ENCODE measurements at regions not wholly inside any gene's neighbourhood (a gene's known extent, or its start where the extent isn't known, plus 50 kb on each side); places are given as distances from the start of the nearest gene placed in this dataset.
"Not testable (repeated sequence)": the region's sequence is repeated elsewhere in the genome, so short reads cannot be mapped to it uniquely, and the experiment has no call there.

DNA sequence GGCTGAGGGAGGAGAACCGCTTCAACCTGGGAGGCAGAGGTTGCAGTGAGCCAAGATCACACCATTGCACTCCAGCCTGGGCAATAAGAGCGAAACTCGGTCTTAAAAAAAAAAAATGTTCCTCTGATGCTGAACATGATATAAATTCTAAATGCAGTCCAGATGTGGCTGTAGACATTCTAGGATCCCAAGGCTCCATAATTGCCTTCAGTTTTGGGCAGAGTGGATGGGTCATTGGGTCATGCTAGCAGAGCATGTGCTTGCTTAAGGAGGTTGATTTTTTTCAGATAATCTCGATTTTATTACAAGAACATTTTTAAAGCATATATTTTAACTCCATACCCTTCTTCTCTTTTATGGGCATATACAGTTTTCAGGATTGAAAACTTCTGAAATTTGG, 112.0 kb downstream of the UTRN start:
- no peak for DNase-seq

DNA sequence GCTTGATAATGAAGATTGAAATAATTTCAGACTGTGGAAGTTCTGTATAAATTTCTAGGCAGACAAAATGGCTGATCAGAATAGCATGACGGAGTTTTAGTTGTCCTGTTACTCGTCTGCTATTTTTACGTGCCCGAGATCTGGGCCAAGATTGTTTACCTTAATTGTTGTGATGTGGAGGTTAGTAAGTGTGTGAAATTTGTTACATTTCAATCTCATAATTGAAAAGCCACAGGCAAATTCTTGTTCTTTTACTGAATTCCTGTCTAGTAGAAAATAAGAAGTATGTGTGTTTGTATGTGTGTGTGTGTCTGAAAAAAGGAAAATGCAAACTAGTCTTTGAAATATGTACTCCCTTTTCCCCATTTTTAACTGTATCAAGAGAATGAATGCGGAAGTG, 115.2 kb downstream of the UTRN start:
- DNase-seq: no peak

DNA sequence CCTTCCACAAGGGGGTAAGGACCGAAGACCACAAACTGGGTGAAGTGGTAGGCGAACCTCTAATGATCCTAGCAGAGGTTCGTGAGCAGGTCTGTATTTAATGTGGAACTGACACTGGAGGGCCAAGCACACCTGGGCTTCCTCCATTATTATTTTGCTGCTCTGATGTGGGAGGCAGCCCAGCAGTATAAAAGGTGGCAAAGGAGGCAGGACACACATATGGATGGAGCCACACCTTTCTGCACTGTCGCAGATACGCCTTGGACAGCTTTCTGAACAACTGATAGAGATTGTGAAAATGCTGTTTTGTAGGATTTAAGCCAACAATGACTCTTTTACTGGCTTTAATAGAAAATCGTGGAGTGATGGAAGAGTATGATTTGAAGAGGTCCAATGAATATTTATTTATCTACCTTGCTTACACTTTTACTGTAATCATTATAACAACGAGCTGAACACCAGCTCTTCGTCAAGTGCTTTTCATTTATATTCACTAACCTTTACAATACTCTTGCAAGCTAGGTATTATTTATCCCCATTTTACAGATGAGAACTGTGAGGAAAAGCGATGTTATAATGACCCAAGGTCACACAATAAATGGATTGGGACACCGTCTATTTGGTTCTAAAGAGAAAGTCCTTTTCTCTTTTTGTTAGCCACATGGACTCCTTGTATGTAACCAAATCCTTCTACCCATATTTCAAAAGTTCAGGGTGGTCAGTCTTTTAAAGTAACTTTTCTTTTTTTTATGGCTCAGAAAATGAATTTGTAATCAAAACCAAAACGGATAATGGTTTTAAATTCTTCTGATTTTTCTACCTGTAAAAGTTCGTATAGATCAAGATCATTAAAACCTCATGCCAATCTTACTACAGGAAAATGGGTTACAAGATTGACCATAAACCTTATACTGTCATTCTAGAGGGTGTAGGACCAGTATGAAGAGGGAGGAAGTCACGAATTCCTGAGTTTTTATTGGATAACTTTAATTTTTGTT, 116.9 kb downstream of the UTRN start:
- DNase-seq: no peak

DNA sequence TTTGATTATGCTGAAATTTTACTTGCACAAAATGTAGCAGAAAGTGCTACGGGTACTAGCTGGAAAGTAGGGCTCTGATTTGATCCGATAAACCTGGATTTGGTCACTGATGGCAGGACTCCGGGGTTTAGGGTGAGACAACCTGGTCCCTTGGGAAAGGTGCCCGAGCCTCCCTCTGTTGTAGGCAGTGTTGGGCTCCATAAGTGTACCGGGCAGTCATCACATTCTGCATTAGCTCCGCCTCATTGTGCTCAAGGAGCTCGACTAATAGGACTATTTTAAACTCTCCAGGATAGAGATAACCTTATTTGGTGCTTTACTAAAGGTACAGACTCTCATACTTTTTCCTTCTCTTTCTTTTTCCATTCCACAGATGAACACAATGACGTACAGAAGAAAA, 117.6 kb downstream of the UTRN start:
- no peak for DNase-seq

DNA sequence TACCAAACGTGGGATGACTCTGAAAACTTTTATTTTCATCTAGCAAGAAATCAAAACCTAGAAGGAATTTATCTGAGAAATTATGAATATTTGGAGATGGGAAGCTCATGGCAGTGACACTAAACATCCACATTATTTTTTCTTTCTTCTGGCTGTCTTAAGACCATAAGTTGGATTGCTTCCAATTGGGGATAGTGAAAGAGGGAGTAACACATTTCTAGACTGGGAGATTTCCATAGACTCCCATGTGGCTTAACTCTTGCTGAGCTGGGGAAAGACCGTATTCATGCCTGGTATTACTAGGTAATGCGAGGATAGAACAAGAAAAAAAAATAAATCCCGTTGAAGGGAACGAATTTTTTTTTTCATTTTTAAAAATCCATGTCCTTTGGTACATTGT, 120.0 kb downstream of the UTRN start:
- DNase-seq: no peak

DNA sequence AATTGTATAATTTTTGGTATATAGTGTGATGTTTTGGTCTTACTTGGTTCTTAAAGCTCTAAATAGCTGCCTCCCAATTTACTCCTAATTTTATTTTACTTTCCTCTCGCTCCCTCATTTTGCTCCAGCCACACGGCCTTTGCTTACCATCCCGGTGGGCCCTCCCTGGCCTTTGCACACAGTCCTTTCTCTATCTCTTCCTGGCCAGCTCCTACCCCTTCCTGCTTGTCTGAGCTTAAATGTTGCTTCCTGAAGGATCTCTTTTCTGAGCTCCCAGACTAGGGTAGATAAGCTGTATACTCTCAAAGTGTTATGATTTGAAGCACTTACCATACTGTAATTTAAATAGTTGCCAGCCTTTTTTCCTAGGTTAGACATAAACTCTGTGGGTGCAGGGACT, 121.7 kb downstream of the UTRN start:
- DNase-seq: no peak

DNA sequence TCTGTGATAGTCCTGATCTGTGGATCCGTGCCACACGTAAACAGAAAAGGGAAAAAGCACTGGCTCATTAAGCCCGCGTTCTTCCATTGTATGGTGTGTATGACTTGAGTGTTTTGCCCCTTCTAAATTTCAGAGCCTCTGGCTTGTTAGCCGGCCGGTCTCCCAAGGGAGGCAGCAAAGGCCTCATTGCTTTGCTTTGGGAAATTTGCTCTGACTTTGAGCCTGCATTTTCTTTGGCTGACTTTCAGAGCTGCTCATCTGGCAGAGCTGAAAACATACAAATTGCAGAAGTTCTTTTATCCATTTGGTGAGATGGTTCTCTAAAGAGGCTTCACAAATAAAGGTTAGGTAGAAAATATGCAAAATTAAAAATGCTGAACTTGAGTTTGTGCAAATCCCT, 123.0 kb downstream of the UTRN start:
- DNase-seq: no peak

DNA sequence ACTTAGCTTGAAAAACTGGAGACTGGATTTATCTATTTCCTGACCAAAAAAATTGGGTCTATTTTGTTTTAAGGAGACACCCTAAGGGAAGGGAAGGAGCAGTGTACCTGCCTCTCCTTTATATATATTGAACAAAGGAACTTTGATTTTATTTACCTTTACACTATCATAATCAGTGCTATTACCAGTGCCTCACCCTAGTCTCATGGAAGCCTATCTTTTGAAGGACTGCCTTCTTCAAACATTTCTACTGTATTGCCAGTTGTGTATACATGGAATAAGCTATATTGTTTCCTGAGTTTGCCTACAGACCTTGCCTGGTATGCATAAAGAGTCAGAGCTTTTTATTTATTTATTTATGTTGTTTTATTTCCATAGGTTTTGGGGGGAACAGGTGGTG, 124.9 kb downstream of the UTRN start:
- no peak for DNase-seq

DNA sequence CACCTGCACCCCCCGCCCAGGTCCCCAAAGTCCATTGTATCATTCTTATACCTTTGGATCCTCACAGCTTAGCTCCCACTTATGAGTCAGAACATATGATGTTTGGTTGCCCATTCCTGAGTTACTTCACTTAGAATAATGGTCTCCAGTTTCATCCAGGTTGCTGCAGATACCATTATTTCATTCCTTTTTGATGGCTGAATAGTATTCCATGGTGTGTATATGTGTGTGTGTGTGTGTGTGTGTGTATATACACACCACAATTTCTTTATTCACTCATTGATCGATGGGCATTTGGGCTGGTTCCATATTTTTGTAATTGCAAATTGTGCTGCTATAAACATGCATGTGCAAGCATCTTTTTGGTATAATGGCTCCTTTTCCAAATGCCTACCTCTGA, 125.4 kb downstream of the UTRN start:
- DNase-seq: not testable (repeated sequence)

DNA sequence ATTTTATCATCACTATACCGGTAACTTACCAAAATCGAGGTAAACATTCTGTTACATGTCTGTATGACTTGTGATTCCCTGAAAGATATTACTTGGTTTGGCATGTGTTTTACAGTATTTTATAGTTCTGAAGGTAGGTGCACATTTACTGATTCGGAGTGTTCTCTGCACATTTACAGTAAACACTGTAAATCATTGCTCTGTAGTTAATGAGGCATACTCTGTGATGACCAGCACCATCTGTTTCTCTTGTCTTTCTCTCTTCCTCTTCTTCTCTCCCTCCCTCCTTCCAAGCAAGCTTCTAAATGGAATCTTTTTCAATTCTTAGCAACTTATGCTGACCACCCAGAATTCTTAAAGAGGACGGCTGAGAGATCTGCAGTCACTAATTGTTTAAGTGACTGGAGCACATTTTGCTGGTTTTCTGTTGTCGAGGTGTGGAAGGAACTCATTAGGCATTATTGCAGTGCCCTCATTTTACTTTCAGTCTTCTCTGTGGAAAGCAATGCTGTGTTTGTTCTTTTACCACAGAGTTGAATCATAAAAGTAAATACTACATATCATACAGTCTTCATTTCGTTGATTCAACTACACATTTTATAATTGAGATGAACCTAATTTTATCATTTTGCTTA, 126.5 kb downstream of the UTRN start:
- DNase-seq: no peak

DNA sequence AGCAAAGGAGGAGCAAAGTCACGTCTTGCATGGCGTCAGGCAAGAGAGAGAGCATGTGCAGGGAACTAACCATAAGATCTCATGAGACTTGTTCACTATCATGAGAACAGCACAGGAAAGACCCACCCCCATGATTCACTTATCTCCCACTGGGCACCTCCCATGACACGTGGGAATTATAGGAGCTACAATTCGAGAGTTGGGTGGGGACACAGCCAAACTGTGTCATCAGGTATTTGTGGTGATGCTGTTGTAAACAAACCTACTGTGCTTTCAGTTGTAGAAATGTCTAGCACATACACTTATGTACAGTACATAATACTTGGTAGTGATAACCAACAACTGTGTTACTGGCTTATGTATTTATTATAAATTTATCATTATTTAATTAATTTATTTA, 128.3 kb downstream of the UTRN start:
- DNase-seq: no peak

DNA sequence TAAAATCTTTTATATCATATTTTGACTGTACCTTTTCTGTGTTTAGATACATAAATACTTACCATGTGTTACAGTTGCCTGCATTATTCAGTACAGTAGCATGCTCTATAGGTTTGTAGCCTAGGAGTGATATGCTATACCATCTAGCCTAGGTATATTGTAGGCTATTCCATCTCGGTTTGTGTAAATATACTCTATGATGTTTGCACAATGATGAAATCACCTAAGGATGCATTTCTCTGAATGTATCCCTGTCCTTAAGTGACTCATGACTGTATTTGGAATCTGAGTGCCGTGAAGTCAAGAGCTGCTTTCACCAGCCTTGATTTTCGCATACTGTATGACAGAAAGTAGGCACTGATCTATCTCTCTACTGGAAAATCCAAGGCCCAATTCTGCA, 129.9 kb downstream of the UTRN start:
- DNase-seq: no peak

DNA sequence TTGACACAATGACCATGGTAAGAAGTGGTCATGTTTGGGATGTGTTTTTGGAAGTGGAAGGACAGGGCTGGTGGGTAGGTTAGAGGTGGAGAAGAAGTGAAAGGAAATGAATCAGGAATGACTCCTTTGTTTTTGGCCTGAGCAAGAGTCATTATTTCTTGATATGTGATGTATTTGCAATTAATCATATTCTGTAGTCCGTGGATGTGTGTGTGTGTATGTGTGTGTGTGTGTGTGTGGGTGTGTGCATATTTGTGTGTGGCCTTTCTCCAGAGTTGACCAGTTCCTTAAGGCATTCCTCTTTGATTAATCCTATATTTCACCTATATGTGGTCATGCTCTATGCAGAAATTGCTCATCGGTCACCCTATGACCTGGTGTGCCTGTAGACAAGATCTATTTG, 130.7 kb downstream of the UTRN start:
- DNase-seq: no peak

DNA sequence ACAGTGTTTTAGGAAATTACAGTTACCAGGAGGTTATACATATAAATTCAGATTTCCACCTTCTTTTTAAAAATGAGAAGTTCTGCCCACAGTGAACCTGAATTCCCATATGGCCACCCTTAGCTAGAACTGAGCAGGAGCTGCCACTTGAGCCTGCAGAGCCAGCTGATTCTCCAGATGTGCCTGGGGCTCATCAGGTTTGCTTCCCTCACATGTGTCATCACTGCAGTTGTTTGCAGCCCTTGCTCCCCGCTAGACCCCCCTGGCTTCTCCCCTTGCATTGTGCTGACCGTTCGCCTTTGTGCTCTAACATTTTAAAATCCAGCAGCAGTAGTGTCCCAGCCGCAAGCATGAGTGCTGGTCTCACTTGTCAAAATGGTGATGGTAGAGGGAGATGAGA, 131.1 kb downstream of the UTRN start:
- no peak for DNase-seq

DNA sequence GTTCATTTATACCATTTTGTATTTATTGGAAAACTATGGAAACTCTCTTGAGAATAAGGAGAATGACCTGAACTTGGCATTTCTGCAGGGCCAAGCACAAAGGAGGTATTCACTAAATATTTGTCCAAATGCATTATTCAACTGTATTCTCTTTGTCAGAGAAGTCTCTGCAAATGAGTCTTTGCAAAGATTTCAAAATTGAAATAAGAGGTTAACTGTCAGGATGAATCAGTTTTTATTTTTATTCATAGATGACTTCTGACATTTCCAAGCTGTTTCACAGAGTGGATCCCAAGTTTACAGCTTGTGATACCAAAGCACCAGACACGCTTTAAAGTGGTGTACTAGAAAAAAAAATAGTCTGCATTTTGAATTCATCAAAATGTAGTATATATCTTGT, 131.6 kb downstream of the UTRN start:
- DNase-seq: no peak

DNA sequence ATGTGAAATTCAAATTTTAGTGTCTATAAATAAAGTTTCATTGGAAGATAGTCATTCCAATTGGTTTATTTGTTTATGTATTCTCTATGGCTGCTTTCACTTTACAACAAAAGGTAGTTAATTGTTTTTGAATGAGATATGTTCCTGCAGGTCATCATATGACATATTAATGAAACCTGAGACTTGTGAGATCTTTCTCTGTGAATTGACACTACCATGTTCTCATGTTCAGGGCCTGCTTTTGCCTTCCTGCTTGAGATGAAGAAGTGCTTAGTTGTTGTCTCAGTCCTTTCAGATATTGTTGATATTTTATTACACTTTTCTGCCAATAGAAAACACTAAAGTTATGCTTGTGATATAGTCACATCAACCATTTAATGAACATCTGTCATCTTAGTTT, 132.5 kb downstream of the UTRN start:
- no peak for DNase-seq

DNA sequence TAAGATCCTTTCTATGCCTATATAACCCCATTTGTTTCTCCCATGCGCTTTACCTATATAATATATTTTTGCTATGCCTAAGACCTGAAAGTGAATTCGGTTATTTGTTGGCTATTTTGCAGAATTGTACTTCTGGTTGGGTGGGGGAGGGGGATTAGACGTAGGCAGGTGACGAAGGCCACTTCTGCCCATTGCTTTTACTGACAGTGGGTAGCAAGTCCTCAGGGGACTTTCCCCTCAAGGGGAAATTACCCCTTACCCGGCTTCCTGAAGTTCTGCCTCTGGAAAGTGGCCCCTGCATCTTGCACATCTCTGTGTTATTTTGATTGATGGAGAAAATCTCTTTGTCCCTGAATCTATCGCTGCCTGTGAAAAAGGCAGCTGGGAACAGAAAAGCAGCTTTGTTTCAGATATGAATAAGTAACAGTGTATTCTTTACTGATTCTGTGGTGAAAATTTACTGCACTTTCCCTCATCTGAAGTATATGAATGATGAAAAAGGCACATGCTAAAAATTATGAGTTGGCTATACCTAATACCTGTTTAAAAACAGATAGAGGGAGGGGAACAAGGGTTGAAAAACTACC, 133.9 kb downstream of the UTRN start:
- DNase-seq: no peak

DNA sequence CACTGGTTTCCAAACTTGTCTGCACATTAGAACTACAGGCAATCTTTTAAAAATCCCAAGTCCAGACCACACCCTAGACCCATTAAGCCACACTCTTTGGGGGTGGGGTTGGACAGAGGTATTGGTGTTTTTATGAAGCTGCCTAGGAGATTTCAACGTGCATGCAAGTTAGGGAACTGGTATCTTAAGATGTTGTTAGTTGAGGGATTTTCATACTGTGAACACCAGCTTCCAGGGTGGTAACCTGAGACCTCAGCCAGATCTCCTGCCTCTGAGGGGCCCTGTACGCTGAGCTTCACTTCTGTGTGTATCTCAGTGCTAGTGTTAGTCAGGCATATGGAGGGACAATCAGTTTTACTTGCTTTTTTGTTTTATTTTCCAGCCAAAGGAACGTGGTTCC, 138.0 kb downstream of the UTRN start:
- no peak for DNase-seq

DNA sequence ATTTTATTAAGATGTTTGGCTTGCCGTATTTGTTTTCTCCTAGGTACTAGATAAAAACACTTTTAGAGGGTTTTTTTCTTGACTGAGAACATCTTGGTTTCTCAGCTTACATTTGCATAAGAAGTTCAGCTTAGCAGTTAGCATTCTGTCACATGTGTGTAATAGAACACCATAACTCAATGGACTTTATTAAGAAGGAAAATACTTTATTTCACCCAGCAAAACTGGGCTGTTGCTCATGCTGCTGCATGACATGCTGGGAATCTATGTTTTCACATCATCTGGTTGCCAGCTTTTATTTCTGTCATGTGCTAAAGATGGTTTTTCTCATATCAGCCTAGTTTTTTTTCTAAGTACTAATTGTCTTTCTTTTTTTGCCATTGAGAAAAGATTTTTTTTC, 144.6 kb downstream of the UTRN start:
- no peak for DNase-seq

DNA sequence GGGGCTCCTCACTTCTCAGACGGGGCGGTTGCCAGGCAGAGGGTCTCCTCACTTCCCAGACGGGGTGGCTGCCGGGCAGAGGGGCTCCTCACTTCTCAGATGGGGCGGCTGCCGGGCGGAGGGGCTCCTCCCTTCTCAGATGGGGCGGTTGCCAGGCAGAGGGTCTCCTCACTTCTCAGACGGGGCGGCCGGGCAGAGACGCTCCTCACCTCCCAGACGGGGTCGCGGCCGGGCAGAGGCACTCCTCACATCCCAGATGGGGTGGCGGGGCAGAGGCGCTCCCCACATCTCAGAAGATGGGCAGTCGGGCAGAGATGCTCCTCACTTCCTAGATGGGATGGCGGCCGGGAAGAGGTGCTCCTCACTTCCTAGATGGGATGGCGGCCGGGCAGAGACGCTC, 148.3 kb downstream of the UTRN start:
- not testable (repeated sequence) for DNase-seq

DNA sequence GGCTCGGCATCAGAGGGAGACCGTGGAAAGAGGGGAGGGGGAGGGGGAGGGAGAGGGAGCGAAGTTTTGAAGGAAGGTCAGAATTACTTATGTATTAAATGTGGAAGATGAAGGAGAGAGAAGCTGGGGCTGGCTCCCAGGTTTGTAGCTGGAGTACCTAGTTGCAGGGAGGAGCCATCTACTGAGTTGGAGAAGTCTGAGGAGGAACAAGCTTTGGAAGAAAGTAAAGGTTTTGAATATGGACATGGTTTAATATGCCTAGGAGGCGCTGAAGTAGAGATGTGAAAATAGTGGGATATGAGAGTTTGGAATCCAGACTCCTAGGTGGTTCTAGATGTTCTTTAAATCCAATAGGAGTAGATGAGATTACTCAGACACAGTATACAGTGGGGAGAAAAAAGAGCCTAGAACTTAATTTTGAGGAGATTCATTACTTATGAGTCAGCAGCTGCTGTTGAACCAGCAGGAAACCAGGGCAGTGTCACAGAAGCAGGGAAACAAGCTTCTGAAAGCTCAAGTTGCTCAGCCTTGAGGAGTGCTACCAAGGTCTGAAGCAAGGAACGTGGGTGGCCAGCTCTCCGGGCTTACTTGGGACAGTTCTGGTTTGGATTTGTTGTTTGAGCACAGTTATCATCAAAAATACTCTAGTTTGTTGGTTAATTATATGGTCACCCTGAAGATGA, 149.3 kb downstream of the UTRN start:
- DNase-seq: no peak

DNA sequence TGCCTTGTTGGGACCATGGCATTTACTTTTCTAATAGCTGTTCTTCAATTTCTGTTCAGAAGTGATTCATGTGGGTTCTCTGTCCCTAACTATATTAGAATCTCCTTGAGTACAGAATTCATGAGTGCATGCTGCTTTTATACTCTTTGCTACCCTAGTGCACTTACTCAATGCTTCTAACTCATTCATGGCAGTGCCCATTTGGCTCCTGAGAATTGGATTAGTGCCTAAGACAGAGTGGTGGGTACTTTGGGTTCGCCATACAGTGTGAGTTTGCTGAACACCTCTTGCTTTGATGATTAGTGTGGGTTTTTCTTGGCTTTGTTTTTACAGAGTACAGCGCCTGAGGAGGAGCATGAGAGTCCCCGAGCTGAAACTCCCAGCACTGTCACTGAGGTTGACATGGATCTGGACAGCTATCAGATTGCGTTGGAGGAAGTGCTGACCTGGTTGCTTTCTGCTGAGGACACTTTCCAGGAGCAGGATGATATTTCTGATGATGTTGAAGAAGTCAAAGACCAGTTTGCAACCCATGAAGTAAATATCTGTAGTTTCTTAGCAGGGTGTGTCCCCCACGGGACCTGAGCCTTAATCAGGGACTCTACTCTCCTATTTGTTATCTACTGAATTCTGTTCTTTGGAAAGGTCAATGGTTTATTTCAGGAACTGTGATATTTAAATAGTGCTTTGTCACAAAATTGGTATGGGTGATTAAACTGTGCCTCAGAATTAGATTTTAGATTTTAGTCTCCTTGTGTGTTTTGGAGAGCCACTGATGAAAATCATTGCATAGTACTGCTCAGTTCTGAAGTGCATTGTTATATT, 150.7 kb downstream of the UTRN start:
- no peak for DNase-seq

DNA sequence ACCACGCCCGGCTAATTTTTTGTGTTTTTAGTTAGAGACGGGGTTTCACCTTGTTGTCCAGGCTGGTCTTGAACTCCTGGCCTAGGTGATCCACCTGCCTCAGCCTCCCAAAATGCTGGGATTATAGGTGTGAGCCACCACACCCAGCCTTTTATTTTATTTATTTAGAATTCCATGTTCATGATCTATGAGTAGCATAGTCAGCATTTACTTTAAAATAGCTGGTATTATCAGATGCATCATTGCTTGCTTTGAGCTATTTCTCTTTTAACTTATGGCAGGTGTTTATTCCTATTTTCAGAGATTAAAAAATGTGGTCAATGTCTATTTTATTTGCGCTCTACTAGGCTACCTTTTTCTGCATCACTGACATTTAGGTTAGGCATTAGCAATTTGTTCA, 152.0 kb downstream of the UTRN start:
- no peak for DNase-seq
